GM12872 (cell line): ENCODE measurements at regions not wholly inside any gene's neighbourhood (a gene's known extent, or its start where the extent isn't known, plus 50 kb on each side); places are given as distances from the start of the nearest gene placed in this dataset.

Experiments
- TF ChIP-seq, protein P1 (sequence below): IDR thresholded peaks from 3 replicates; pipeline ENCODE4 v1.5.1; 2011; ENCODE audit warnings: low read depth, mild to moderate bottlenecking, low read length, moderate library complexity; ENCODE audit not compliant: insufficient read depth

DNA sequence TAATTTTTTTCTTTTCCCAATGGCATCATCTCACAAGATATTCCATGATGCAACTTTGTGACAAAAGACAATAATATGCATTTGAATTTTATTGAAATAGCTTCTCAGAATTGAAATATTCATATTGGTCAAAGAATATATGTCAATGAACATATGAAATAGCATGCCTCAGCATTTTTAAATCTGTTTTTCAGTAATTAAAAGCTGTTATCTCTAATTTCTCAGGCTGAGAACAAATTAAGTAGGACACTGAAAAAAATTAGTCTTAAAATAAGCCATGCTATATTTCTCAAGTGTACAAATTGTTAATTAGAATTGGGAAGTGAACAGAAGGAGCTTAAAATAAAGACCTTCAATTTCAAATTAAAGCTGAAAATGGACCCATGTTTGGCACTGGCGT is 570.1 kb downstream of the MFSD1 start:
- TF ChIP-seq, protein P1, sequence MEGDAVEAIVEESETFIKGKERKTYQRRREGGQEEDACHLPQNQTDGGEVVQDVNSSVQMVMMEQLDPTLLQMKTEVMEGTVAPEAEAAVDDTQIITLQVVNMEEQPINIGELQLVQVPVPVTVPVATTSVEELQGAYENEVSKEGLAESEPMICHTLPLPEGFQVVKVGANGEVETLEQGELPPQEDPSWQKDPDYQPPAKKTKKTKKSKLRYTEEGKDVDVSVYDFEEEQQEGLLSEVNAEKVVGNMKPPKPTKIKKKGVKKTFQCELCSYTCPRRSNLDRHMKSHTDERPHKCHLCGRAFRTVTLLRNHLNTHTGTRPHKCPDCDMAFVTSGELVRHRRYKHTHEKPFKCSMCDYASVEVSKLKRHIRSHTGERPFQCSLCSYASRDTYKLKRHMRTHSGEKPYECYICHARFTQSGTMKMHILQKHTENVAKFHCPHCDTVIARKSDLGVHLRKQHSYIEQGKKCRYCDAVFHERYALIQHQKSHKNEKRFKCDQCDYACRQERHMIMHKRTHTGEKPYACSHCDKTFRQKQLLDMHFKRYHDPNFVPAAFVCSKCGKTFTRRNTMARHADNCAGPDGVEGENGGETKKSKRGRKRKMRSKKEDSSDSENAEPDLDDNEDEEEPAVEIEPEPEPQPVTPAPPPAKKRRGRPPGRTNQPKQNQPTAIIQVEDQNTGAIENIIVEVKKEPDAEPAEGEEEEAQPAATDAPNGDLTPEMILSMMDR = no peak

DNA sequence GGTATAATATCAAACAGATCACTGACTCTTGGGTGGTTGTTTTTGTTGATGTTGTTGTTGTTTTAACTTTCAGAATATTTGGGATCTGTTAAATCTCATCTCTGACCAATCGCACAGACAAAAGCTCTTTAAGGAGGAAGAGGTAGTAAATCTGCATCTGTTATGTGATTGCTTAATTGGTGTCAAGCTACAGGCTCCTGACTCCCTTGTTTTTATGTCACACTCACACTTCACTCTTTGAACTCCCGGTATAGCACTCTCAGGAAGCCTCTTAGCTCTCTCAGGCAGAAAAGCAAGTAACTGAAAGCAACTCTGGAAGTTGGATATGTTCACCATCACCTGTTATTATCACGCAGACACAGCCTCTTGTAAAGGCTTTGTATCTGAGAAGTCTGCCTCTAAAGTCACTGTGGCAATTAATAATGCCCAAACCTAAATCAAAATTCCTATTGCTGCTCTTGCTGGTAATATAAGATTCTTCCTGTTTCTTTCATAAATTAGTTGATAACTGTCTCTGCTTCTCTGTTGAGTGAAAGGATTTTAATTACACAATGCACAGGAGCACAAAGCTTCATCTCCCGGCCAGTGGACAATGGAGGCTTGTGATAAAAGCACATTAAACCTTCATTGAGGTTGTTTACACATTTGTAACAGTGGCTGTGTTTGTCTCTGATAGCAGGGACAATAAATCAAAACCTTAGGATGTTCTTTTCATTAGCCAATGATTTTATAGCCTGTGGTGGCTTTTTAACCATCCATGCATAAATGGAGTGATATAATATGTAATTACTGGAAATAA is 576.7 kb downstream of the MFSD1 start:
- TF ChIP-seq, protein P1 = no peak

DNA sequence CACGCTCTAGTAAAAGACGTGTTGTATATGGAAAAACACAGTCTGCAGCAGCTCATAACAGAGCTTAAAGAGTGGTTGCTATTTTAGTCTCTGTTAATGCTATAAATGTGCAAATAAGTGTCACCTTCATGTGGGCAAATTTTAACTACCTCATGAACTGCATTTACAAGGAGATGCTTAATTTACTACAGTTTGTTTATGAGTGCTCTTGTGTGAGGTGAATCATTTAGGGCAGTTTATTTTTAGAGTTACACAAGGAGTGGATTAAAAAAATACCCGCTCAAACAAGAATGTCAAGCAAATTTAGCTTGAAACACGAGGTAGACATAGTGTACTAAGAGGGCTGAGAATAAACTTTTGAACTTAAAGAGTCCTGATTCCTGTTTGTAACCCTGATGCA is 579.0 kb downstream of the MFSD1 start:
- TF ChIP-seq, protein P1 = no peak

DNA sequence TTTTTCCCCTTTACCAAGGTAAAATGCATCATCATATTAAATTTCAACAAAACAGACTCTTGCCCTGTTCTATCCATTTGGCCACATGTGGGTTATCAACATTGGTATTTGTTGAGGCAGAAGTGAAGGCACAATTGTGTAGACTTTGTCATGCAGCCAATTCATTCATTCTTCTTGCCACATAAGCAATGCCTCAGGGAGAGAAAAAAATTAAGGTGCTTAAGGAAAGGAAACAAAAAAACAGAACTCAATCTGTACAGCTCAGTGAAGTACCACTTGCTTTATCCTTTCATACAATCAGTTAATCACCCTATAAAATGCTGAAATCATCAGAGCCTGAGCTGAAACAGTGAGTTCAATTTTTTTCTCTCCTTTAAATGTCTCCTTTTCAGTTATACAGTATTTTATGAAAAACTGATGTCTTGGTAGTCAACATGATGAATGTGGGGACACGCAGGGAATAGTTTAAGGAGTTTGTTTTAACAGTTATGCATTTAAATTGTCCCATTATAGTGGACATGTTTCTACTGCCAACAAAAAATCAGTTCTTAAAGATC is 588.9 kb downstream of the MFSD1 start:
- TF ChIP-seq, protein P1 = no peak

DNA sequence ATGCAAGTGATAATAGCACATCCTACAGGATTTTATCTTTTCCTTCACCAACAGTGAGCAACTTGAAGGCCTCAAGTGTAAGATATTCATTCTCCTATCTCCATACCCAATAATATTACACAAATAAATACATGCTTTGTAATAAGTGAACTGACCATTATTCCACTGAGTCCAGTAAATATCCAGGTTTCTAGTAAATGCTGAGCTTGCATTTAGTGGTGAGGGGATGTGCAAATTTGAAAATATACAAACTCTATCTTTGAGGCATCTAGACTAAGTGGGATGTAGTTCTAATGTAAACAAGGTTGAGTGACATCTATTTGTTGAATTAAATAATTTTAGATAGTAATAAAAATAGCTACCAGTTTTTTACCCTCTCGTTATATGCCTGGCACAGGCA is 587.6 kb upstream of the IL12A start:
- TF ChIP-seq, protein P1 = no peak

DNA sequence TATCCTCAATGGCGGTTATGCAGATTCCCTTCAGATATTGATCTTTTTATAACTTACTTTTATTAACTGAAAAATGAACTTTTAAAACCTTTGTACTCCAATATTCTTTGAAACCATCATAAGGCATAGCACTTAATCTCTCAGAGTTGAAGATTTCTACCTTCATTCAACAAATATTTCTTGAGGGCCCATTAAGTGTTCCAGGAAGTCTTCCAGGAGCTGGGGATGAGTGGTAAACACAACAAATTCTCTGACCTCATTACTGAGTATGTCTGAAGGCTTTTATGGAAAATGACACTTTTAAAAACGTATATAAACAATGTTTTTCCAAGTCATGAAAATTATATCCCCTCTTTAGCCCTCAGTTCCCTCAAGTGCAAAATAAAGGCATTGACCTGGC is 575.3 kb upstream of the IL12A start:
- TF ChIP-seq, protein P1 = no peak

GRCh38 chr3:159416856-159417255 is 571.8 kb upstream of the IL12A start:
- TF ChIP-seq, protein P1 = no peak
